ENCODE measurements at regions not wholly inside any gene's neighbourhood (a gene's known extent, or its start where the extent isn't known, plus 50 kb on each side); places are given as distances from the start of the nearest gene placed in this dataset.

- no peaks in the 10 kb centered on the region for H3K36me3 ChIP-seq (ENCODE audit: control insufficient read depth in 4 of 4, insufficient read depth in 4 of 4, low read length in 3 of 4)
- no peak overlapping the region for H3K27ac ChIP-seq (ENCODE audit: insufficient read depth in 1 of 2, low read depth in 1 of 2, low read length in 2 of 2, poor library complexity in 1 of 2, severe bottlenecking in 2 of 2)
- H3K27me3 ChIP-seq (replicated peaks in 2 of 5; ENCODE audit: control insufficient read depth in 4 of 5, insufficient read depth in 5 of 5, low read length in 4 of 5), result no peaks in the 10 kb centered on the region
- WGBS (ENCODE audit: insufficient coverage), result 89% methylated on average over 8 of the region's 11 CpGs
- ChIA-PET CTCF (interaction anchor here (1.0 kb wide), 1 partner anchor 9 kb away, joined by 3 read pairs; no protein-coding TSS in a partner anchor), POLR2A (interaction anchor here (0.6 kb wide), 1 partner anchor 30 kb away, joined by 3 read pairs; no protein-coding TSS in a partner anchor)
- H3K9me3 ChIP-seq (ENCODE audit: control extremely low read depth in 1 of 5, control insufficient read depth in 4 of 5, insufficient read depth in 2 of 5, low read depth in 1 of 5, low read length in 4 of 5), result peaks cover 2 to 15% (median 6%) of the 10 kb centered on the region in 5 experiments
- H3K4me1 ChIP-seq (ENCODE audit: control extremely low read depth in 1 of 4, control insufficient read depth in 4 of 4, insufficient read depth in 4 of 4, low read length in 3 of 4), result peaks cover 0 to 4% (median 0%) of the 10 kb centered on the region in 4 experiments
- no peak overlapping the region for H3K4me3 ChIP-seq (ENCODE audit: control insufficient read depth in 1 of 7, extremely low read depth in 1 of 7, insufficient read depth in 4 of 7, low read depth in 2 of 7, low read length in 6 of 7)
- DNase-seq, result peak in 1 of 3 donors; percentile 30
Measured at GRCh38 chr2:128424406-128425171, 105.9 kb upstream of the HS6ST1 start.

DNA sequence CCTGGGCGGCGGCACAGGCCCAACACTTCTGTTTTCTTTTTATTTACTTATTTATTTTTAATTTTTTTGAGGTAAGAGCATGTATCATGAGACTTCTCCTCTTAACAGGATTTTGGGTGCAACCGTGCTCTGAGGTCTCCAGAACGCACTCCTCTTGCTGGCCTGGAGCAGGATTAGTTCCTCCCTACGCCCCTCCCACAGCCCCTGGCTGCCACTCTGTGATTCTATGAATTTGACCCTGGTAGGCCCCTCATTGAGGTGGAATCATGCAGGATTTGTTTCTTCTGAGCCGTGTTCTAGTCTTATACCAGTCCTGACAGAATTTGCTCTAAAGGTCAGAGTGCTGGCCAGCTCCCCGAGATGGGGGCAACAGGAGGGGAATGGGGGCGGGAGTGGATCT lies 106.5 kb upstream of the HS6ST1 start:
- no peak overlapping the region for H3K27ac ChIP-seq (ENCODE audit: insufficient read depth in 1 of 2, low read depth in 1 of 2, low read length in 2 of 2, poor library complexity in 1 of 2, severe bottlenecking in 2 of 2)
- CTCF ChIA-PET, result no interaction called here
- POLR2A ChIA-PET, result interaction anchor here (0.6 kb wide), 1 partner anchor 29 kb away, joined by 3 read pairs; no protein-coding TSS in a partner anchor
- WGBS (ENCODE audit: insufficient coverage), result 95% methylated on average over 6 of the region's 8 CpGs
- DNase-seq, result no peak
- no peak overlapping the region for H3K4me3 ChIP-seq (ENCODE audit: control insufficient read depth in 1 of 7, extremely low read depth in 1 of 7, insufficient read depth in 4 of 7, low read depth in 2 of 7, low read length in 6 of 7)
- H3K4me1 ChIP-seq (ENCODE audit: control extremely low read depth in 1 of 4, control insufficient read depth in 4 of 4, insufficient read depth in 4 of 4, low read length in 3 of 4), result peaks cover 0 to 4% (median 0%) of the 10 kb centered on the region in 4 experiments
- no peaks in the 10 kb centered on the region for H3K36me3 ChIP-seq (ENCODE audit: control insufficient read depth in 4 of 4, insufficient read depth in 4 of 4, low read length in 3 of 4)
- H3K9me3 ChIP-seq (ENCODE audit: control extremely low read depth in 1 of 5, control insufficient read depth in 4 of 5, insufficient read depth in 2 of 5, low read depth in 1 of 5, low read length in 4 of 5), result peaks cover 2 to 20% (median 5%) of the 10 kb centered on the region in 5 experiments
- no peaks in the 10 kb centered on the region for H3K27me3 ChIP-seq (replicated peaks in 2 of 5; ENCODE audit: control insufficient read depth in 4 of 5, insufficient read depth in 5 of 5, low read length in 4 of 5)

GRCh38 chr2:128425731-128426620 lies 107.3 kb upstream of the HS6ST1 start:
- no peak overlapping the region for H3K4me3 ChIP-seq (ENCODE audit: control insufficient read depth in 1 of 7, extremely low read depth in 1 of 7, insufficient read depth in 4 of 7, low read depth in 2 of 7, low read length in 6 of 7)

DNA sequence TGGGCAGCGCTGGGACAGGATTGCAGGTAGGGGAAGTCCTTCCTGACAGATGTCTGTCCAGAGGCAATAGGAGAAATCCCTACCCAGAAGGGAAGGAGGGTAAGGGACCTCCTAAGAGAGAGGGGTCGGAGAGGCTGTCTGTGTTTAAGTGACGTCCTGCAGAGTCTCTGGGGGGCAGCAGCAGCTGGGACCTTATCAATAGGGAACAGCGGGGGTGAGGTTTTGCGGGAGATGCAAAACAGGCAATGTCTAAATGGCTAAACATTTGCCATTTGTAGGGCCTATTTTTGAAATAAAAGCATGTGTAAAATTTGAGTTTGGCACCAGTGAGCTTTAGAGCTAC lies 108.7 kb upstream of the HS6ST1 start:
- 91% methylated on average over 3 of the region's 5 CpGs for WGBS (ENCODE audit: insufficient coverage)
- POLR2A ChIA-PET, result interaction anchor here (1.5 kb wide), 1 partner anchor 11 kb away, joined by 6 read pairs; no protein-coding TSS in a partner anchor
- Histone ChIP-seq H3K27me3 (replicated peaks in 2 of 5; ENCODE audit: control insufficient read depth in 4 of 5, insufficient read depth in 5 of 5, low read length in 4 of 5) (no peaks in the 10 kb centered on the region), H3K4me1 (ENCODE audit: control extremely low read depth in 1 of 4, control insufficient read depth in 4 of 4, insufficient read depth in 4 of 4, low read length in 3 of 4) (peaks cover 0 to 4% (median 0%) of the 10 kb centered on the region in 4 experiments), H3K9me3 (ENCODE audit: control extremely low read depth in 1 of 5, control insufficient read depth in 4 of 5, insufficient read depth in 2 of 5, low read depth in 1 of 5, low read length in 4 of 5) (peaks cover 0 to 16% (median 3%) of the 10 kb centered on the region in 5 experiments), H3K4me3 (ENCODE audit: control insufficient read depth in 1 of 7, extremely low read depth in 1 of 7, insufficient read depth in 4 of 7, low read depth in 2 of 7, low read length in 6 of 7) (no peak overlapping the region), H3K27ac (ENCODE audit: insufficient read depth in 1 of 2, low read depth in 1 of 2, low read length in 2 of 2, poor library complexity in 1 of 2, severe bottlenecking in 2 of 2) (no peak overlapping the region), H3K36me3 (ENCODE audit: control insufficient read depth in 4 of 4, insufficient read depth in 4 of 4, low read length in 3 of 4) (no peaks in the 10 kb centered on the region)
- DNase-seq, result peak in 1 of 3 donors; percentile 25
- CTCF ChIA-PET, result interaction anchor here (0.8 to 1.5 kb wide), 5 partner anchors 9 to 41 kb away, joined by 3 to 4 read pairs (median 3); no protein-coding TSS in a partner anchor

More at GRCh38 chr2:128425731-128426620, 107.3 kb upstream of the HS6ST1 start:
- WGBS (ENCODE audit: insufficient coverage), result 96% methylated on average over 10 of the region's 15 CpGs
- no peaks in the 10 kb centered on the region for H3K36me3 ChIP-seq (ENCODE audit: control insufficient read depth in 4 of 4, insufficient read depth in 4 of 4, low read length in 3 of 4)
- H3K9me3 ChIP-seq (ENCODE audit: control extremely low read depth in 1 of 5, control insufficient read depth in 4 of 5, insufficient read depth in 2 of 5, low read depth in 1 of 5, low read length in 4 of 5), result peaks cover 2 to 21% (median 5%) of the 10 kb centered on the region in 5 experiments
- H3K27ac ChIP-seq (ENCODE audit: insufficient read depth in 1 of 2, low read depth in 1 of 2, low read length in 2 of 2, poor library complexity in 1 of 2, severe bottlenecking in 2 of 2), result no peak overlapping the region
- peaks cover 0 to 4% (median 0%) of the 10 kb centered on the region in 4 experiments for H3K4me1 ChIP-seq (ENCODE audit: control extremely low read depth in 1 of 4, control insufficient read depth in 4 of 4, insufficient read depth in 4 of 4, low read length in 3 of 4)
- DNase-seq, result no peak
- ChIA-PET POLR2A (interaction anchor here (1.5 kb wide), 1 partner anchor 9 kb away, joined by 6 read pairs; no protein-coding TSS in a partner anchor), CTCF (interaction anchor here (0.9 to 1.4 kb wide), 4 partner anchors 12 to 31 kb away, joined by 3 to 4 read pairs (median 4); no protein-coding TSS in a partner anchor)
- no peaks in the 10 kb centered on the region for H3K27me3 ChIP-seq (replicated peaks in 2 of 5; ENCODE audit: control insufficient read depth in 4 of 5, insufficient read depth in 5 of 5, low read length in 4 of 5)

DNA sequence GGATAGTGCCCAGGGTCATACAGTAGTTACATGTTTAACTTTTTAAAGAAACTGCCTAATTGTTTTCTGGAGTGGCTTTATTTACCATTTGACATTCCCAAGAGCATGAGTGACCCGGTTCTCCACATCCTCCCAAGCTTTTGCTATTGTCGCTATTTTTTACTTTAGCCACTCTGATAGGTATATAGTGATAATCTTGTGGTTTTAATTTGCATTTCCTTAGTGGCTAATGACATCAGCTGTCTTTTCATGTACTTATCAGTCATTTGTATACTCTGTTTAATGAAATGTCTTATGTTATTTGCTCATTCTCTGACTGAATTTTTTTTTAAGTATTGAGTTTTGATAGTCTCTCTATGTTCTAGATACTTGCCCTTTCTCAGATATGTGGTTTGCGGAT lies 109.7 kb upstream of the HS6ST1 start:
- H3K27me3 ChIP-seq (replicated peaks in 2 of 5; ENCODE audit: control insufficient read depth in 4 of 5, insufficient read depth in 5 of 5, low read length in 4 of 5), result no peaks in the 10 kb centered on the region
- no peak for DNase-seq
- no peaks in the 10 kb centered on the region for H3K36me3 ChIP-seq (ENCODE audit: control insufficient read depth in 4 of 4, insufficient read depth in 4 of 4, low read length in 3 of 4)
- ChIA-PET POLR2A (interaction anchor here (0.7 kb wide), 1 partner anchor 8 kb away, joined by 3 read pairs; no protein-coding TSS in a partner anchor), CTCF (interaction anchor here (1.5 kb wide), 1 partner anchor 40 kb away, joined by 4 read pairs; no protein-coding TSS in a partner anchor)
- H3K4me3 ChIP-seq (ENCODE audit: control insufficient read depth in 1 of 7, extremely low read depth in 1 of 7, insufficient read depth in 4 of 7, low read depth in 2 of 7, low read length in 6 of 7), result no peak overlapping the region
- peaks cover 0 to 4% (median 0%) of the 10 kb centered on the region in 4 experiments for H3K4me1 ChIP-seq (ENCODE audit: control extremely low read depth in 1 of 4, control insufficient read depth in 4 of 4, insufficient read depth in 4 of 4, low read length in 3 of 4)
- 100% methylated on average over 1 of the region's 3 CpGs for WGBS (ENCODE audit: insufficient coverage)
- no peak overlapping the region for H3K27ac ChIP-seq (ENCODE audit: insufficient read depth in 1 of 2, low read depth in 1 of 2, low read length in 2 of 2, poor library complexity in 1 of 2, severe bottlenecking in 2 of 2)
- H3K9me3 ChIP-seq (ENCODE audit: control extremely low read depth in 1 of 5, control insufficient read depth in 4 of 5, insufficient read depth in 2 of 5, low read depth in 1 of 5, low read length in 4 of 5), result peaks cover 0 to 13% (median 2%) of the 10 kb centered on the region in 5 experiments

DNA sequence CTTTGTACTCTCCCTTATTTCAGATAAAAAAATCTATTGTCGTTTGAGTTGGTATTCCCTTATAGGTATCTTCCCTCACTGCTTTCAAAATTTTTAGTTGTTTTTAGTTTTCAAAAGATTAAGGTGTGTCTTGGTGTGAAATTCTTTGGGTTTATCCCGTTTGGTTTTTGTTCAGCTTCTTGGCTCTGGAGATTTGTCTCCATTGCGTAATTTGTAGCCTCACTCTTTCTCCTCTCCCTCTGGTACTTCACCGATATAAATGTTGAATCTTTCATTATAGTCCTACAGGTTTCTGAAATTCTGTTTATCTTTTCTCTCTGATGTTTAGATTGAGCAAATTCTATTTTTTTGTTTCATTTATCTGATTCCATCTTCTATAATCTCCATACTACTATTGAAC lies 113.8 kb upstream of the HS6ST1 start:
- Histone ChIP-seq H3K4me3 (ENCODE audit: control insufficient read depth in 1 of 7, extremely low read depth in 1 of 7, insufficient read depth in 4 of 7, low read depth in 2 of 7, low read length in 6 of 7) (no peak overlapping the region), H3K4me1 (ENCODE audit: control extremely low read depth in 1 of 4, control insufficient read depth in 4 of 4, insufficient read depth in 4 of 4, low read length in 3 of 4) (peaks cover 0 to 11% (median 3%) of the 10 kb centered on the region in 4 experiments), H3K27me3 (replicated peaks in 2 of 5; ENCODE audit: control insufficient read depth in 4 of 5, insufficient read depth in 5 of 5, low read length in 4 of 5) (no peaks in the 10 kb centered on the region), H3K9me3 (ENCODE audit: control extremely low read depth in 1 of 5, control insufficient read depth in 4 of 5, insufficient read depth in 2 of 5, low read depth in 1 of 5, low read length in 4 of 5) (peaks cover 0 to 13% (median 2%) of the 10 kb centered on the region in 5 experiments), H3K36me3 (ENCODE audit: control insufficient read depth in 4 of 4, insufficient read depth in 4 of 4, low read length in 3 of 4) (no peaks in the 10 kb centered on the region), H3K27ac (ENCODE audit: insufficient read depth in 1 of 2, low read depth in 1 of 2, low read length in 2 of 2, poor library complexity in 1 of 2, severe bottlenecking in 2 of 2) (no peak overlapping the region)
- DNase-seq, result no peak
- WGBS (ENCODE audit: insufficient coverage), result no CpG with 5 or more reads among the region's 4 CpGs
- CTCF ChIA-PET, result no interaction called here
- POLR2A ChIA-PET, result no interaction called here
